ENCODE measurements at regions not wholly inside any gene's neighbourhood (a gene's known extent, or its start where the extent isn't known, plus 50 kb on each side); places are given as distances from the start of the nearest gene placed in this dataset.
"Not testable (repeated sequence)": the region's sequence is repeated elsewhere in the genome, so short reads cannot be mapped to it uniquely, and the experiment has no call there.

DNA sequence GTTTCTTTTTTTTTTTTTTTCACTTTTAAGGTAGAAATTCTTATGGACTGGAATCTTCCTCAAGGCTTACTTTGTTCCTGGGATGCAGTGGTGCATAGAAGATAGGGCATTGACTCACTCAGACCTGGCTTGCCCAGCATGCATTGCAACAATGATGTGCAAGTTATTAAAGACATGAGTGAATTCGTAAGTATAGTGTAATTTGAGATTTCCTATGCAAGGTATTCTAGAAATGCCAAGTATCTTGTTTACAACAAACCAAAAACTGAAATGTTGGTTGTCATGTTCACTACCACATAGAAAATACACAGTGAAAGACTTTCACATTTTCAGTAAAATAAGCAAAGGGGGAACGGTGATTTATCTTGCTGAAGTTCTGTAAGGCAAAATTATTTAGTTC is 56.5 kb upstream of the FNDC3B start:
- DNase-seq, result no peak

DNA sequence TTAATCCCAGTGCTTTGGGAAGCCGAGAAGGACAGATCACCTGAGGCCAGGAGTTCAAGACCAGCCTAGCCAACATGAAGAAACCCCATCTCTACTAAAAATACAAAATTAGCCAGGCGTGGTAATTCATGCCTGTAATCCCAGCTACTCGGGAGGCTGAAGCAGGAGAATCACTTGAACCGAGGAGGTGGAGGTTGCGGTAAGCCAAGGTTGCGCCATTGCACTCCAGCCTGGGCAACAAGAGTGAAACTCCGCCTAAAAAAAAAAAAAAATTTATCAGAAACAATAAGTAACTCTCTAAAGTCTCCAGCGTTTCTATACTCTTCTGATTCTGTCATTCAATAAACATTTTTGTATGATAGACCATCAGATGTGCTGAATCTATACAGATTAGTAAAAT is 55.7 kb upstream of the FNDC3B start:
- DNase-seq, result not testable (repeated sequence)

DNA sequence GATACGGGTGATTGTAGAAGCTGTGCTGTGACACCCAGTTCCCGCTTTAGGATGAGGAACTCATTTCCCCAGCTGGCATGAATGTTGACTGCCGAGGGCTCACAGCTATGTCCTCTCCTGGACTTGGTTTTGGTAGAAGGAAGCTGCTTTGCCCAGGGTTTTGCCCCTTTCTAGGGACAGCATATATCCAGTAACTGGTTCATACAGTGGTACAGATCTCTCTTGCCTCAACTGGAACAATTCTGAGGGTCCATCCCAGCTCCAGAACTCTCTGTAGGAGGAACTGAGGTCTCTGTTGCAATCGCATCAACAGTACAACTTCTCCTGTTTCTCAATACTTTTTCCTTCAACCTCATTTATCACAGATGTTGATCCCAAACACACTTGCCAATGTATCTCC is 54.5 kb upstream of the FNDC3B start:
- DNase-seq, result no peak

DNA sequence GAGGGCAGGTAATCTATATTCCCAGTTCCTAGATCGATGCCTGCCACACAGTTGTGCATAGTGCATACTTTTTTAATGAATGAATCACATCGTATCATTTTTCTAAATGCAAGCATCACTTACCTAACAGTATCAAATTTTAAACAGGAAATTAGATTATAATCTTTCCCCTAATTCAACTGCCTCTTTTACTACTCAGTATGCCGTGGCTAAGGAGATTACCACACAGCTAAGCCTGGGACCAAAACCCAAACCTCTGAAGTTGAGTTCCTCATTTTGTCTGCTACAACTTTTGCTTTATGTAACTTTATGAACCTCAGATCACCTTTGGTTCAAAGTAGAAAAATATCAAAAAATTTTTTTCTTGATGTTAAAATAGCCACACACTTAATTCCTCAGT is 53.2 kb upstream of the FNDC3B start:
- DNase-seq, result no peak

DNA sequence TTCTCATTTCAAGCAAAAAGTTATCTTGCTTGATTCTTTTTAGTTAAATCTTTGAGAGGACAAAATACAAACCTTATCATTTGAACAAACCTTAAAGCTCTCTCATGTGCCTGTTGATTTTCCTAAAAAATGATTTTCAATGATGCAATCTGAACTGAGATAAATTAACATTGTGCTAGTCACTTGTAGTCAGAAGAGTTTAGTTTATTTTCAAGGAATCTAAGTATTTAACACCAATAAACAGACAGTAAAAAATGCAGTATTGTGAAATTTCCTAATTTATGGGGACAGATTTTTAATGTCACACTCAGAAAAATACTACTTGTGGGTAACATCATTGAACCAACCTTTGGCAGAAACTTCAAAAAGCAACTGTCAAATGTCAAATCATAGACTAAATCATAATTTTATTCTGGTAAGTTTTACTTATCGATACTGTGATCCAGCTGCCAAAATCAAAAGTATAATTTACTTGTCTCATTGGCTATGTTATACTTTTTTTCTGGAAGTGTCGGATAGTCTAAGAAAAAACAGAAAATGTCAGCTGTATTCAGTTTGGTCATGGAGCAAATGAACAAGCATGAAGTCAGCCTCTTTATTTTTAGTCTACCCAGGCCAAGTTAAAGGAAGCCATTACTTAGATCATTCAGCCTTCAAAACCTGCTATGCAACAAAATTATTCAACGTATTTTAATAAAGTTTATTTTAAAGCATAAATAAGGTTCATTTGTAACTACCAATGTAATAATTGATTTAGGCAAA is 52.4 kb upstream of the FNDC3B start:
- DNase-seq, result no peak
